Activated CD8-positive, alpha-beta T cell treated with anti-CD3 and anti-CD28 coated beads for 36 hours (primary cell): ENCODE measurements at regions not wholly inside any gene's neighbourhood (a gene's known extent, or its start where the extent isn't known, plus 50 kb on each side); places are given as distances from the start of the nearest gene placed in this dataset.

Source experiments
- ATAC-seq: fragments of 200-7000 bp; cut with Tn5 transposase; one replicate; pipeline ENCODE4 v1.10.0; 2021; ENCODE audit warnings: mild to moderate bottlenecking, moderate library complexity
- CTCF ChIA-PET: fragments of 350-600 bp; sonication (Branson Sonifier 250); formaldehyde crosslinking; loops from one replicate; lab custom pipeline; 2021; ENCODE audit warnings: antibody characterized with exemption; lab: Charles Lee
- POLR2A ChIA-PET: fragments of 350-600 bp; sonication (Branson Sonifier 250); formaldehyde crosslinking; loops from one replicate; lab custom pipeline; 2021; ENCODE audit warnings: antibody characterized with exemption; lab: Charles Lee
- DNase-seq: peaks from one replicate; pipeline ENCODE4 v3.0.0-alpha.2; 2020
- H3K27ac Mint-ChIP-seq: one replicate; pipeline ENCODE4 v1.8.0; 2021; ENCODE audit warnings: mild to moderate bottlenecking, mixed read lengths
- H3K27me3 Mint-ChIP-seq: one replicate; pipeline ENCODE4 v1.8.0; 2021; ENCODE audit warnings: mixed read lengths
- H3K36me3 Mint-ChIP-seq: one replicate; pipeline ENCODE4 v1.8.0; 2021; ENCODE audit warnings: low read depth, mixed read lengths
- H3K4me1 Mint-ChIP-seq: one replicate; pipeline ENCODE4 v1.8.0; 2021; ENCODE audit warnings: low read depth, mixed read lengths
- H3K4me3 Mint-ChIP-seq: one replicate; pipeline ENCODE4 v1.8.0; 2021; ENCODE audit warnings: mild to moderate bottlenecking, moderate library complexity, mixed read lengths
- H3K9me3 Mint-ChIP-seq: one replicate; pipeline ENCODE4 v1.8.0; 2021; ENCODE audit warnings: mixed read lengths
- intact Hi-C: fragments of 100-400 bp; cut with micrococcal nuclease; formaldehyde crosslinking; loops from one replicate; pipeline ENCODE4 v1.10.0; 2022
- TF ChIP-seq, protein P1 (sequence below): fragments of 200-600 bp; IDR thresholded peaks from one replicate; pipeline ENCODE4 v1.8.0; 2022; ENCODE audit warnings: antibody characterized with exemption, mild to moderate bottlenecking

DNA sequence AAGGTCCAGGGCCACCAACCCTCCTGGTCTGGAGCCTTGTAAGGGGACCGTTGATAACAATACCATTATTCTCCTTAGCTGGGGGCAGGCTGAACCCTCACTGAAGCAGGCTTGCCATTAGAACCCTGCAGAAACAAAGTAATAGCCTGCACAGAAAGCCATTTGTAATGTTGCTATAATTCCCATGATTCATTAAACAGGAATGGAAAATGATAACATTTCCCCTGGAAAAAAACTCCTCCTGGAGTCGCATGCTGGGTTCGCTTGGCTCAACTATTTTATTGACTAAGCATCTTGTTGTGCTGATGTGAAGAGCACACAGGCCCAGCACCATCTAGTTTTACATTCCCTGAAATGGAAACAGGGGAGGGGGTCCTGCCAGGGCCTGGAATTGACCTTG lies 155.6 kb upstream of the CSF3R start:
- no peak for DNase-seq
- Mint-ChIP-seq H3K27me3 (peaks cover 3% of the 10 kb centered on the region), H3K27ac (no peak overlapping the region), H3K4me1 (no peaks in the 10 kb centered on the region), H3K4me3 (no peak overlapping the region), H3K36me3 (no peaks in the 10 kb centered on the region), H3K9me3 (no peaks in the 10 kb centered on the region)
- TF ChIP-seq, protein P1, sequence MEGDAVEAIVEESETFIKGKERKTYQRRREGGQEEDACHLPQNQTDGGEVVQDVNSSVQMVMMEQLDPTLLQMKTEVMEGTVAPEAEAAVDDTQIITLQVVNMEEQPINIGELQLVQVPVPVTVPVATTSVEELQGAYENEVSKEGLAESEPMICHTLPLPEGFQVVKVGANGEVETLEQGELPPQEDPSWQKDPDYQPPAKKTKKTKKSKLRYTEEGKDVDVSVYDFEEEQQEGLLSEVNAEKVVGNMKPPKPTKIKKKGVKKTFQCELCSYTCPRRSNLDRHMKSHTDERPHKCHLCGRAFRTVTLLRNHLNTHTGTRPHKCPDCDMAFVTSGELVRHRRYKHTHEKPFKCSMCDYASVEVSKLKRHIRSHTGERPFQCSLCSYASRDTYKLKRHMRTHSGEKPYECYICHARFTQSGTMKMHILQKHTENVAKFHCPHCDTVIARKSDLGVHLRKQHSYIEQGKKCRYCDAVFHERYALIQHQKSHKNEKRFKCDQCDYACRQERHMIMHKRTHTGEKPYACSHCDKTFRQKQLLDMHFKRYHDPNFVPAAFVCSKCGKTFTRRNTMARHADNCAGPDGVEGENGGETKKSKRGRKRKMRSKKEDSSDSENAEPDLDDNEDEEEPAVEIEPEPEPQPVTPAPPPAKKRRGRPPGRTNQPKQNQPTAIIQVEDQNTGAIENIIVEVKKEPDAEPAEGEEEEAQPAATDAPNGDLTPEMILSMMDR = no peak
- ChIA-PET POLR2A (no interaction called here), CTCF (no interaction called here)
- intact Hi-C loops = no loop called here
- ATAC-seq = no peak

DNA sequence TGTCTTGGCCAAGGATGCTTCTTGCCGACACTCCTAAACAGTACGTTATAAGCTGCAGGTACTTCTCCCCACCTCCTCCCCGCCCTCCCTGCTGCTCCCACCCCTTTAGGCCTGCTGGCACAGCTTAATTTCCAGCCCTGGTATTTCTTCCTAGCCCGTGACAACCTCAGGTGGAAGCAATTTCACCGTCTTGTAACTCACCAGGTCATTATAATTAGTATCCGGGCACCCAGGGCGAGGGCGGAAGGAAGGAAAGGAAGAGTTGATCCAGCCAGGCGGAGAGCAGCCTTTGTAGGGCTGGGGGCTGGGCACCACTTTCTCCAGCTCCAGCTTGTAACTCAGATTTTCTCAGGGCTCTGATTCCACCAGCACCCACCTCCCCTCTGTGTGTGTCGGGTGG lies 153.5 kb upstream of the CSF3R start:
- DNase-seq (no peak), ATAC-seq (no peak)
- H3K9me3 Mint-ChIP-seq = no peaks in the 10 kb centered on the region
- intact Hi-C loops = no loop called here
- no peaks in the 10 kb centered on the region for H3K4me1 Mint-ChIP-seq
- H3K27me3 Mint-ChIP-seq = peaks cover 3% of the 10 kb centered on the region
- no peak overlapping the region for H3K27ac Mint-ChIP-seq
- no peaks in the 10 kb centered on the region for H3K36me3 Mint-ChIP-seq
- TF ChIP-seq, protein P1 = no peak
- ChIA-PET POLR2A (no interaction called here), CTCF (no interaction called here)
- no peak overlapping the region for H3K4me3 Mint-ChIP-seq

DNA sequence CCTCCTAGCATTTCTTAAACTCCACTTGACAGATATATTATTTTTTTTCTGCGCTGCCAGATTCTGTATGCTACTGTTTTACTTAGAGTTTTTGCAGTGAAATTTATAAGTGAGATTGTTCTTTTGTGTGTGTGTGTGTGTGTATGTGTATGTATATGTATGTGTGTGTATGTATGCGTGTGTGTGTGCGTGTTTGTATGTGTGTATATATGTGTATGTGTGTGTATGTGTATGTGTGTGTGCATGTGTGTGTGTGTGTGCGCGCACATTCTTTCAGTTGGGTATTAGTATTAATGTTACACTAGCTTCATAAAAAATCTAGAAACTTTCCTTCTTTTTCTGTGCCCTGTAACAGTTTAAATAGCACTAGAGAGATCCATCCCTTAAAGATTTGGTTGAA lies 152.6 kb upstream of the CSF3R start:
- no peaks in the 10 kb centered on the region for H3K9me3 Mint-ChIP-seq
- H3K27ac Mint-ChIP-seq = no peak overlapping the region
- ChIA-PET CTCF (no interaction called here), POLR2A (no interaction called here)
- H3K4me1 Mint-ChIP-seq = no peaks in the 10 kb centered on the region
- TF ChIP-seq, protein P1 = no peak
- no peaks in the 10 kb centered on the region for H3K36me3 Mint-ChIP-seq
- H3K27me3 Mint-ChIP-seq = peaks cover 3% of the 10 kb centered on the region
- ATAC-seq = no peak
- no peak overlapping the region for H3K4me3 Mint-ChIP-seq
- intact Hi-C loops = no loop called here
- no peak for DNase-seq

DNA sequence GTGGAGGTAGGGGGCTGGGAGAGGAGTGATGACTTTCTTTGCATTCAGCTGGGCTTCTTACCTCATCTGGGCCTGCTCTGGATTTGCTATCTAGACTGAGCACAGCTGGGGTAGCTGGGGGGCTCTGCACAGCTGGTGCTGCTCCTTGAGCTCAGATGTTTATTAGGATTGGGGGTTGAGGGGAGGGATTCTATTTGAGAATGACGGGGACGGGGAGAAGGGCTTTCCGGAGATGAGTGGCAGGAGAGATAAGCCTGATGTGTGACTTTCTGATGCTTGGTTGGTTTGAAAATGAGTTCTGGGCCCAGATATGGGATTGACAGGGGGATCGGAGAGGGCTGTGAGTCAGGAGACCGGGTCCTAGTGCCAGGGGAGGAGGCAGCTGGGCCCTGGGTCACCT lies 146.1 kb upstream of the CSF3R start:
- ATAC-seq = no peak
- H3K9me3 Mint-ChIP-seq = no peaks in the 10 kb centered on the region
- ChIA-PET CTCF (no interaction called here), POLR2A (no interaction called here)
- H3K4me3 Mint-ChIP-seq = no peak overlapping the region
- DNase-seq = no peak
- no peaks in the 10 kb centered on the region for H3K27me3 Mint-ChIP-seq
- no peaks in the 10 kb centered on the region for H3K36me3 Mint-ChIP-seq
- TF ChIP-seq, protein P1 = no peak
- H3K27ac Mint-ChIP-seq = no peak overlapping the region
- no peaks in the 10 kb centered on the region for H3K4me1 Mint-ChIP-seq
- intact Hi-C loops = no loop called here

DNA sequence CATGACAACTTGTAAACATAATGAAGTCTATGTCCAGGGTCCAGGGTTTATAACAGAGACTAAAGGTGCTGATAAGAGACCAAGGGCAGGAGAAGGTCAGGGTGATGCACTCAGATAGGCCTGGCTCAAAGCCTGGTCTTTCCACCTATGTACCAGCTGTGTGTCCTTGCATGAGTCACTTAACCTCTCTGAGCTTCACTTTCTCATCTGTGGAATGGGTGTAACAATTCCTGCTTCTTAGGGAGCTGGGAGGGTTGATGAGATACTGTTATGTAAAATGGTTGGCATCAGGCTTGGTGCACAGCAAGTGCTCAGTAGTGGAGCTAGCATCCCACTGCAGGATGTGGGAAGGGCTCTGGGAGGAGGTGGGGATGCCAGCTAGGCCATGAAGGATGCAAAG lies 143.7 kb upstream of the CSF3R start:
- no peaks in the 10 kb centered on the region for H3K36me3 Mint-ChIP-seq
- intact Hi-C loops = no loop called here
- DNase-seq (no peak), ATAC-seq (no peak)
- TF ChIP-seq, protein P1 = no peak
- no peak overlapping the region for H3K4me3 Mint-ChIP-seq
- H3K27me3 Mint-ChIP-seq = peaks cover 2% of the 10 kb centered on the region
- H3K4me1 Mint-ChIP-seq = peaks cover 2% of the 10 kb centered on the region
- no peak overlapping the region for H3K27ac Mint-ChIP-seq
- POLR2A ChIA-PET = no interaction called here
- CTCF ChIA-PET = no interaction called here
- H3K9me3 Mint-ChIP-seq = no peaks in the 10 kb centered on the region
